ENCODE measurements at regions not wholly inside any gene's neighbourhood (a gene's known extent, or its start where the extent isn't known, plus 50 kb on each side); places are given as distances from the start of the nearest gene placed in this dataset.

DNA sequence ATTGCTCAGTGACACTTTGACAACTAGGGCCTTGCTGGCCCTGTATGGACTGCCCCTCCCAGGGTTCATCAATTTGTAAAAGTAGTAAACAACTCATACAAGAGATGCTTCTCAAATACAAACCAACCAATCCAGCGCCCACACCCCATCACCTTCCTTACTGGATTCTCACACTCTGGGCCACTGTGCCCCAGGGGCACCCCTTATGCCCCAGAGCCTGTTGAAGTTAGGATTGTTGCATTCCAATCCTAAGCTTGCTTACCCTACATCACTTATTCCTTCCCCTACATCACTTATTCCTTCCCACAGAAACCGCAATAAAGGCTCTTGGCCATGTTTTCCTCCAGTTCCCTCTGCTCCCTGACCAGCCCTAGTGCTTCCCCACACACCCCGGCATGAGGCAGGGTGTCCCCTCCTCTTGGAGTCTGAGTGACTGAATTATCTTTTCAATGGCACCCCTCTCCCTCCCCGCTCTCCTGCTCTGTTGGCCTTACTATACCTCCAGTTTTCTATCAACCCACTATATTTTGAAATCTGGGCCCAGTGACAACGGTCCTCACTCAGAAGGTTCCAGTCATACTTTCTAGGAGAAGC lies 182.4 kb upstream of the S1PR3 start:
- no peak for TF ChIP-seq POLR2AphosphoS5 (IDR thresholded peaks at IDR 0.05)
- TF ChIP-seq, protein P1, sequence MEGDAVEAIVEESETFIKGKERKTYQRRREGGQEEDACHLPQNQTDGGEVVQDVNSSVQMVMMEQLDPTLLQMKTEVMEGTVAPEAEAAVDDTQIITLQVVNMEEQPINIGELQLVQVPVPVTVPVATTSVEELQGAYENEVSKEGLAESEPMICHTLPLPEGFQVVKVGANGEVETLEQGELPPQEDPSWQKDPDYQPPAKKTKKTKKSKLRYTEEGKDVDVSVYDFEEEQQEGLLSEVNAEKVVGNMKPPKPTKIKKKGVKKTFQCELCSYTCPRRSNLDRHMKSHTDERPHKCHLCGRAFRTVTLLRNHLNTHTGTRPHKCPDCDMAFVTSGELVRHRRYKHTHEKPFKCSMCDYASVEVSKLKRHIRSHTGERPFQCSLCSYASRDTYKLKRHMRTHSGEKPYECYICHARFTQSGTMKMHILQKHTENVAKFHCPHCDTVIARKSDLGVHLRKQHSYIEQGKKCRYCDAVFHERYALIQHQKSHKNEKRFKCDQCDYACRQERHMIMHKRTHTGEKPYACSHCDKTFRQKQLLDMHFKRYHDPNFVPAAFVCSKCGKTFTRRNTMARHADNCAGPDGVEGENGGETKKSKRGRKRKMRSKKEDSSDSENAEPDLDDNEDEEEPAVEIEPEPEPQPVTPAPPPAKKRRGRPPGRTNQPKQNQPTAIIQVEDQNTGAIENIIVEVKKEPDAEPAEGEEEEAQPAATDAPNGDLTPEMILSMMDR (IDR thresholded peaks at IDR 0.05): no peak
- TF ChIP-seq POLR2A (IDR thresholded peaks at IDR 0.05): no peak
- TF ChIP-seq EP300 (IDR thresholded peaks at IDR 0.05): no peak

All from gastroesophageal sphincter (tissue), 3 donors.